Lower leg skin (tissue), 3 donors: ENCODE measurements at regions not wholly inside any gene's neighbourhood (a gene's known extent, or its start where the extent isn't known, plus 50 kb on each side); places are given as distances from the start of the nearest gene placed in this dataset.

Source experiments
- POLR2A ChIP-seq, 2 donors: fragments of 450-650 bp; IDR thresholded peaks; one replicate each; pipeline ENCODE4 v1.6.1; 2016 to 2017; ENCODE audit warnings: antibody characterized with exemption in 2 of 2, mild to moderate bottlenecking in 1 of 2, moderate library complexity in 1 of 2
- TF ChIP-seq, protein P1 (sequence below), 3 donors: fragments of 450-650 bp; IDR thresholded peaks; one replicate each; pipeline ENCODE4 v1.5.1; 2016; ENCODE audit warnings: antibody characterized with exemption in 3 of 3, mild to moderate bottlenecking in 3 of 3, moderate library complexity in 2 of 3

DNA sequence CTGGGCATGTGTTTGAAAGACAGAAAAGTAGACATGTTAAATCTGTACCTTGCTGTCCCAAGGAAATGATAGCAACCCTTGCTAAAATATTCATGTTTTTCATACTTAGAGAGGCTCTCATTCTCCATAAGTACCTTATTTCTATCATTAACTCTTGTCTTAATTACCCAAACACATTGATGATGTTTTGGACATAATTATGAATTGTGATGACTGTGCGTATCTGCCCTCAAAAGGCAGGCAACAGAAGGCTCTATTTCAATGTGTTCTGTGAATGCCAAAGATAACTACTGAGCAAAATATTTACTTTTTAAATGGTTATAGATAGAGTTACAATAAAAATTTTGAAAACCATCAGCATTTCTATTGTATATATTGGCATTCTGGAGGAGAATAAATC, 1263.8 kb downstream of the ZPLD1 start:
- TF ChIP-seq, protein P1, sequence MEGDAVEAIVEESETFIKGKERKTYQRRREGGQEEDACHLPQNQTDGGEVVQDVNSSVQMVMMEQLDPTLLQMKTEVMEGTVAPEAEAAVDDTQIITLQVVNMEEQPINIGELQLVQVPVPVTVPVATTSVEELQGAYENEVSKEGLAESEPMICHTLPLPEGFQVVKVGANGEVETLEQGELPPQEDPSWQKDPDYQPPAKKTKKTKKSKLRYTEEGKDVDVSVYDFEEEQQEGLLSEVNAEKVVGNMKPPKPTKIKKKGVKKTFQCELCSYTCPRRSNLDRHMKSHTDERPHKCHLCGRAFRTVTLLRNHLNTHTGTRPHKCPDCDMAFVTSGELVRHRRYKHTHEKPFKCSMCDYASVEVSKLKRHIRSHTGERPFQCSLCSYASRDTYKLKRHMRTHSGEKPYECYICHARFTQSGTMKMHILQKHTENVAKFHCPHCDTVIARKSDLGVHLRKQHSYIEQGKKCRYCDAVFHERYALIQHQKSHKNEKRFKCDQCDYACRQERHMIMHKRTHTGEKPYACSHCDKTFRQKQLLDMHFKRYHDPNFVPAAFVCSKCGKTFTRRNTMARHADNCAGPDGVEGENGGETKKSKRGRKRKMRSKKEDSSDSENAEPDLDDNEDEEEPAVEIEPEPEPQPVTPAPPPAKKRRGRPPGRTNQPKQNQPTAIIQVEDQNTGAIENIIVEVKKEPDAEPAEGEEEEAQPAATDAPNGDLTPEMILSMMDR (IDR thresholded peaks at IDR 0.05), result no peak
- no peak for TF ChIP-seq POLR2A (IDR thresholded peaks at IDR 0.05)
